Stimulated activated CD8-positive, alpha-beta memory T cell treated with anti-CD3 and anti-CD28 coated beads, Interleukin-15, amount 100 ng/mL, for 4 hours (primary cell): ENCODE measurements at regions not wholly inside any gene's neighbourhood (a gene's known extent, or its start where the extent isn't known, plus 50 kb on each side); places are given as distances from the start of the nearest gene placed in this dataset.

Experiments used
- DNase-seq, 2 donors: peaks; one replicate each; pipeline ENCODE4 v3.0.0-alpha.2; 2020; ENCODE audit warnings: low read depth in 2 of 2

DNA sequence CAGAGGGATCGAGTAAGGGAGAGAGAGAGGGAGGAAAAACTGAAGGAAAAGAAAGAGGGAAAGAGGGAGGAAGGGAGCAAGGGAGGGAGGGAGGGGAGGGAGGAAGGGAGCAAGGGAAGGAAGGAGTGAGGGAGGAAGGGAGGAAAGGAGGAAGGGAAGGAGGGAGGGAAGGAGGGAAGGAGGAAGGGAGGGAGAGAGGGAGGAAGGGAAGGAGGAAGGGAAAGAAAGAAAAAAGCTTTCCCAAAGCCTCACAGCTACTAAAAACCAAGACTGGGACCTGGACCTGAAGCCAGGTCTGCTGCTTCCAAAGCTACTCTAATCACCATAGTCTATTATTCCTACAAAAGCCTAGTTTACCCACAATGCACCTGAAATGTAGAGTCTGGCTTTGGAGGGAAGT is 259.8 kb upstream of the WWC1 start:
- DNase-seq, result no peak

GRCh38 chr5:168039039-168039438 is 252.4 kb upstream of the WWC1 start:
- DNase-seq, result no peak

- DNase-seq, result no peak
Measured at GRCh38 chr5:168039566-168040248, 251.7 kb upstream of the WWC1 start.

DNA sequence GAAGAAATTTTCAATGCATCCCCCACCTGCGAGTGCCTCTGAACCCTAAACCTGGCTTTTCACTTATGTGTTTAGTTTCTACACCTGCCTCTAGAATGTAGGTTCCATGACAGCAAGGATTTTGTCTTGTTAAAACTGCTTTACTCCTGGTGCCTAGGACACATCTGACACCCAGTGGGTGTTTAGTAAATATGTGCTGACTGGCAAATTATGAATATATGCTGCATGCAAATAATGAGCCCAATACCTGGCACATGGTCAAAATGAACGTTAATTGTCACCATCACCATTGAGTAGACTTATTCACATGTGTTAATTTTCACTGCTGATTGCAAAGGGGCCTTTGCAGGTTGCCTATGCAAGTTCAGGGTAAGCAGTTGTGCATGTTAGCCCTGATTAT is 249.9 kb upstream of the WWC1 start:
- no peak for DNase-seq

GRCh38 chr5:168042284-168043068 is 249.0 kb upstream of the WWC1 start:
- DNase-seq, result no peak

GRCh38 chr5:168046163-168046562 is 245.3 kb upstream of the WWC1 start:
- DNase-seq, result no peak

GRCh38 chr5:168047043-168047668 is 244.3 kb upstream of the WWC1 start:
- no peak for DNase-seq

DNA sequence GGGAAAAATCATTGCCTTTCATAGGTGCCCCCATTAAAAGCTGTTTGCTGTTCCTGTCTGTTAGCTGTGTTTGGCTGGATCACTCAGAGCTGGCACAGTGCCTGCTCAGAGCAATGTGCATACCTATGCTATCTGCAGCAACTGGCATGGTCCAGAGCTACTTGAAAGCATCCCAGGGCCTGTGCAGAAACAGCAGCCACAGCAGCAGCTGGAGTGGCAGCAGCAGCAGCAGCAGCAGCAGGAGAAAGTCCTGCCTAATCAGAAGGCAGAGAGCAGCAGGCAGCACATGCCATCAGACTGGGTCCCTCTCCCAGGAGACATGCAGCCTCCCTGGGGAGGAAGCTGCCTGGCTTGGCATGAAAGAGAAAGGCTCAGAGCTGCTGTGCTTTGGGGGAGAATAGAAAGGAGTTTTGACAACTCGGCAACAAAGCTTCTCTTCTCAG is 243.8 kb upstream of the WWC1 start:
- no peak for DNase-seq

GRCh38 chr5:168048486-168048885 is 243.0 kb upstream of the WWC1 start:
- DNase-seq, result no peak

GRCh38 chr5:168052686-168053085 is 238.8 kb upstream of the WWC1 start:
- no peak for DNase-seq

GRCh38 chr5:168054091-168054490 is 237.4 kb upstream of the WWC1 start:
- no peak for DNase-seq

GRCh38 chr5:168055141-168055683 is 236.2 kb upstream of the WWC1 start:
- no peak for DNase-seq

DNA sequence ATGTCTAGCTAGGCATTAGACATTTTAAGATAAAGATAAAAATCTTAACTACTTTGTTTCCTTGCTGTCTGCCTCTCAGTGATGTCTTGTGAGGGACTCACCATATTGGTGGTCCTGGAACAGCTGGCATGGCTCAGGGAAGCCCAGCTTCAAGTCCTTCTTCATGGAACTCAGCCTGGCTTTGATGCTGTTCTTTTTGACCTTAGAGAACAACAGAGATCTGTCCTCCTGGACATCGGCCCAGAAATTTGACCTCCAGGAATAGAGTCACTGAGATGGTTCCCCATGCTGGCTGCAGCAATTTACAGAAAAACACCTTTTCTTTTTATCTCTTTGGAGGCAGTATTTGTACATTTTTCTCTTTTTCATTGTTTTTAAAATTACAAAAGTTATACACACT is 235.5 kb upstream of the WWC1 start:
- no peak for DNase-seq

DNA sequence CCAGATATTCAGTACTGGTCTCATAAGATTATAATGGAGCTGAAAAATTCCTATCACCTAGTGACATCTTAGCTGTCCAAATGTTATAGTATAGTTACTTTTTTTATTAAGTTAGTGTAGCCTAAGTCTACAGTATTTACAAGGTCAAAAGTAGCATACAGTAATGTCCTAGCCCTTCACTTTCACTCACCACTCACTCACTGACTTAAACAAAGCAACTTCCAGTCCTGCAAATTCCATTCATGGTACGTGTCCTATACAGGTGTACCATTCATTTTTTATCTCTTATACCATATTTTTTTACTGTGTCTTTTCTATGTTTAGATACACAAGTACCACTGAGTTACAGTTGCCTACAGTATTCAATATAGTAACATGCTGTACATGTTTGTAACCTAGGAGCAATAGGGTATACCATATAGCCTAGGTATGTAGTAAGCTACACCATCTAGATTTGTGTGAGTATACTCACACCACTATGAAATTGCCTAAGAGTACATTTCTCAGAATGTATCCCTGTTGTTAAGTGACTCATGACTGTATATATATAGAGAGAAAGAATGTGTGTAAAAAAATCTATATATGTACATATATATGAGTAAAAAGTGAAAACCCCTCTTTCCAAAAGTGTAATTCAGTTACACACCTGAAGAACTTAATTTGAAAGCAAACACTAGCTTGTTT is 234.8 kb upstream of the WWC1 start:
- no peak for DNase-seq

- no peak for DNase-seq
Measured at GRCh38 chr5:168057905-168058304, 233.5 kb upstream of the WWC1 start.

GRCh38 chr5:168059131-168059530 is 232.3 kb upstream of the WWC1 start:
- no peak for DNase-seq

DNA sequence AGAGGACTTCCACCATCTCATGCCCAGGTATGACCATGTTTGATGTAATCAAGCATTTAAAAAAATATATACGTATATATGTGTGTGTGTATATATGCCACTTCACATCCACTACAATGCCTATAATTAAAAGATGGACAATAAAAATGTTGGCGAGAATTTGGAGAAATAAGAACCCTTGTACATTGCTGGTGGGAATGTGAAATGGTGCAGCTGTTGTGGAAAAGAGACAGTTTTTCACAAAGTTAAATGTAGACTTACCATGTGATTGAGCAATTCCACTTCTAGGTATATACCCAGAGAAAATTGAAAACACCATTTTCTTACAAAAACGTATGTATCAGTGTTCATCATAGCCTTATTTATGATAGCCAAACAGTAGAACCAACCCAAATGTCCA is 229.2 kb upstream of the WWC1 start:
- DNase-seq, result no peak

DNA sequence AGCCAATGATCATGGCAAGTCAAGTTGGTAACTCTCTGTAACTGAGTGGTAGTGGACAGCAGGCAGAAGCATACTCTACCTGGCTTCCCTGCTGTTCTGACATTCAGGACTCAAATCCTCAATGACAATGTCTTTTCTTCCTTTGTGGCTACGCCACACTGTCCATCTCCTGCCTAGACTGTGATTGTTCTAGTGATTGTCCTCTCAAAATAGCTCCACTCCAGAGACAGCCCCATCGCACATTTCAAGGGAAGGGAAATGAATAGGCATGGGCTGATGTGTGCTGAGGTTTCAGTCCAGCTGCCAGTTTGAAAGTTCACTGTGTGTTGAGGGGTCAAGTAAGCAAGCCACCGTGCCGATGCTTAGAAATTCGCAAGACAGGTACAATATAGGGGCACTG is 227.0 kb upstream of the WWC1 start:
- DNase-seq, result no peak

- DNase-seq, result no peak
Measured at GRCh38 chr5:168064933-168065622, 226.4 kb upstream of the WWC1 start.

DNA sequence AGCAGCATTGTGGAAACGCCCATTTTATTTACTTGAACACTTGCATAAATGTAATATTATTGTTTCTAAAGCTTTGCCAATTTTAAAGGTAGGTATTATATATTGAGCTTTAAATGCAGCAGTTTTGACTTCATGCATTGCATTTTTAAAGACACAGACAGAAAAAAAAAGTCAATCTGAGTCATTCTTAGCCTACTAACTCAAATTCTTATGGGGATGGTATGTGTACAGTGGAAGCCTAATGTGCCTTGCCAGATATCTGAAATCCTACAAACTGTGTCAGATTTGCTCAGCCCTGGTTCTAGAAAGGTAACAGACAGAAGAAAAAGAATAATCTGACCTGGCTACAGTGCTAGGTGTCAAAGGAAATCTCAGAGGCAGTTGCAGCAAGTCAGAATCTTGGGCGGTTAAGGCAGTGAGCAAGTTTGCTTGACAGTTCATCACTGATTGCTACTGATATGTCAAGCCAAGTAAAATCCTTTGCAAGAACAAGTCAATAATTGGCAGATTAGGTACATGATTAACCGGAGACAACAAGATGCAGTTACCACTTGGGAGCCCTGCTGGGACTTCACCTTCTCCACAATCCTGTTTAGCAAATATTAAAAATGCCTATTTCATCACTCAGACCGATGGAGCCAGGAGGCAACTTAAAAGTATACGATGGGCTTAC is 224.8 kb upstream of the WWC1 start:
- DNase-seq, result no peak

DNA sequence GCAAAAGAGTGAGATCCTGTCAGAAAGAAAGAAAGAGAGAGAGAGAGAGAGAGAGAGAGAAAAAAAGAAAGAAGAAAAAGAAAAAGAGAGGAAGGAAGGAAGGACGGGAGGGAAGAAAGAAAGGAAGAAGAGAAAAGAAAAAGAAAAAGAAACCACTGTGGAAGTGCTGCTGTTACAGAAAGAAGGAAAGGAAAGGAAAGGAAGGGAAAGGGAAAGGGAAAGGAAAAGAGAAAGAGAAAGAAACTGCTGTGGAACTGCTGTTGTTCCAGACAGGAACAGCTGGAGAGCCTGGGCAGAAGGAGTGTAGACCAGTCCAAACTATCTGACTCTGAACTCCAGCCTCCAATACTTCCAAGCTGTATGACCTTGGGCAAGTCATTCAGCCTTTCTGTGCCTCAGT is 220.7 kb upstream of the WWC1 start:
- DNase-seq, result no peak
